BLaER1 (cell line): ENCODE measurements at regions not wholly inside any gene's neighbourhood (a gene's known extent, or its start where the extent isn't known, plus 50 kb on each side); places are given as distances from the start of the nearest gene placed in this dataset.

ENCODE experiments used
- H3K27ac ChIP-seq: shearing (Covaris generic); formaldehyde crosslinking; 2 replicates; pipeline ENCODE4 v1.8.1; 2022
- H3K27me3 ChIP-seq: shearing (Covaris generic); formaldehyde crosslinking; 2 replicates; pipeline ENCODE4 v1.8.1; 2022
- H3K36me3 ChIP-seq: shearing (Covaris generic); formaldehyde crosslinking; 2 replicates; pipeline ENCODE4 v1.8.1; 2022
- H3K4me1 ChIP-seq: shearing (Covaris generic); formaldehyde crosslinking; 2 replicates; pipeline ENCODE4 v1.8.1; 2022
- H3K4me2 ChIP-seq: shearing (Covaris generic); formaldehyde crosslinking; 2 replicates; pipeline ENCODE4 v1.8.1; 2022
- H3K4me3 ChIP-seq: shearing (Covaris generic); formaldehyde crosslinking; 2 replicates; pipeline ENCODE4 v1.8.1; 2022
- H3K9ac ChIP-seq: shearing (Covaris generic); formaldehyde crosslinking; 2 replicates; pipeline ENCODE4 v1.8.1; 2022
- H3K9me3 ChIP-seq: shearing (Covaris generic); formaldehyde crosslinking; 2 replicates; pipeline ENCODE4 v1.8.1; 2022
- H4K20me1 ChIP-seq: shearing (Covaris generic); formaldehyde crosslinking; 2 replicates; pipeline ENCODE4 v1.8.1; 2022
- Cebpa-rat ChIP-seq: shearing (Covaris generic); IDR thresholded peaks from 2 replicates; pipeline ENCODE4 v1.8.1; 2022

GRCh38 chr2:228282376-228282775, 100.9 kb upstream of the SPHKAP start:
- Histone ChIP-seq H3K9ac (no peak overlapping the region), H3K4me1 (no peaks in the 10 kb centered on the region), H3K27me3 (no peaks in the 10 kb centered on the region), H3K4me3 (no peak overlapping the region), H3K27ac (no peak overlapping the region), H3K9me3 (no peaks in the 10 kb centered on the region), H3K36me3 (no peaks in the 10 kb centered on the region), H4K20me1 (no peaks in the 10 kb centered on the region), H3K4me2 (no peak overlapping the region)
- TF ChIP-seq Cebpa-rat, result no peak

GRCh38 chr2:228273159-228273558, 91.7 kb upstream of the SPHKAP start:
- Histone ChIP-seq H3K4me1 (no peaks in the 10 kb centered on the region), H3K27me3 (no peaks in the 10 kb centered on the region), H3K4me2 (no peak overlapping the region), H4K20me1 (no peaks in the 10 kb centered on the region), H3K9me3 (no peaks in the 10 kb centered on the region), H3K36me3 (no peaks in the 10 kb centered on the region), H3K9ac (no peak overlapping the region), H3K4me3 (no peak overlapping the region), H3K27ac (no peak overlapping the region)
- TF ChIP-seq Cebpa-rat, result no peak

- Histone ChIP-seq H3K27ac (no peak overlapping the region), H3K4me3 (no peak overlapping the region), H3K4me2 (no peak overlapping the region), H3K27me3 (no peaks in the 10 kb centered on the region), H4K20me1 (no peaks in the 10 kb centered on the region), H3K36me3 (no peaks in the 10 kb centered on the region), H3K9ac (no peak overlapping the region), H3K9me3 (no peaks in the 10 kb centered on the region), H3K4me1 (no peaks in the 10 kb centered on the region)
- no peak for TF ChIP-seq Cebpa-rat
Observed at GRCh38 chr2:228269351-228269750, 87.9 kb upstream of the SPHKAP start.

GRCh38 chr2:228268756-228269155, 87.3 kb upstream of the SPHKAP start:
- Histone ChIP-seq H3K36me3 (no peaks in the 10 kb centered on the region), H3K9ac (no peak overlapping the region), H3K27me3 (no peaks in the 10 kb centered on the region), H4K20me1 (no peaks in the 10 kb centered on the region), H3K4me1 (no peaks in the 10 kb centered on the region), H3K9me3 (no peaks in the 10 kb centered on the region), H3K4me2 (no peak overlapping the region), H3K27ac (no peak overlapping the region), H3K4me3 (no peak overlapping the region)
- no peak for TF ChIP-seq Cebpa-rat

- H3K36me3 ChIP-seq, result no peaks in the 10 kb centered on the region
- H4K20me1 ChIP-seq, result no peaks in the 10 kb centered on the region
- no peak overlapping the region for H3K9ac ChIP-seq
- no peaks in the 10 kb centered on the region for H3K9me3 ChIP-seq
- no peak overlapping the region for H3K27ac ChIP-seq
- H3K4me3 ChIP-seq, result no peak overlapping the region
- no peaks in the 10 kb centered on the region for H3K27me3 ChIP-seq
- no peak for TF ChIP-seq Cebpa-rat
- no peaks in the 10 kb centered on the region for H3K4me1 ChIP-seq
- no peak overlapping the region for H3K4me2 ChIP-seq
Observed at GRCh38 chr2:228268301-228268700, 86.8 kb upstream of the SPHKAP start.

GRCh38 chr2:228263156-228263555, 81.7 kb upstream of the SPHKAP start:
- Histone ChIP-seq H3K4me1 (no peaks in the 10 kb centered on the region), H4K20me1 (no peaks in the 10 kb centered on the region), H3K4me3 (no peak overlapping the region), H3K27ac (no peak overlapping the region), H3K36me3 (no peaks in the 10 kb centered on the region), H3K9ac (no peak overlapping the region), H3K9me3 (no peaks in the 10 kb centered on the region), H3K27me3 (no peaks in the 10 kb centered on the region), H3K4me2 (no peak overlapping the region)
- TF ChIP-seq Cebpa-rat, result no peak

- no peaks in the 10 kb centered on the region for H3K27me3 ChIP-seq
- no peaks in the 10 kb centered on the region for H3K4me1 ChIP-seq
- H3K9ac ChIP-seq, result no peak overlapping the region
- H4K20me1 ChIP-seq, result no peaks in the 10 kb centered on the region
- no peak overlapping the region for H3K27ac ChIP-seq
- no peaks in the 10 kb centered on the region for H3K9me3 ChIP-seq
- H3K4me3 ChIP-seq, result no peak overlapping the region
- no peak overlapping the region for H3K4me2 ChIP-seq
- no peak for TF ChIP-seq Cebpa-rat
- no peaks in the 10 kb centered on the region for H3K36me3 ChIP-seq
Observed at GRCh38 chr2:228261546-228261945, 80.1 kb upstream of the SPHKAP start.

- TF ChIP-seq Cebpa-rat, result no peak
- H3K27me3 ChIP-seq, result no peaks in the 10 kb centered on the region
- no peak overlapping the region for H3K4me3 ChIP-seq
- H3K27ac ChIP-seq, result no peak overlapping the region
- no peaks in the 10 kb centered on the region for H3K9me3 ChIP-seq
- H3K4me2 ChIP-seq, result no peak overlapping the region
- no peak overlapping the region for H3K9ac ChIP-seq
- no peaks in the 10 kb centered on the region for H3K4me1 ChIP-seq
- H4K20me1 ChIP-seq, result no peaks in the 10 kb centered on the region
- H3K36me3 ChIP-seq, result no peaks in the 10 kb centered on the region
Observed at GRCh38 chr2:228257379-228257778, 75.9 kb upstream of the SPHKAP start.

GRCh38 chr2:228253752-228254151, 72.3 kb upstream of the SPHKAP start:
- no peak overlapping the region for H3K9ac ChIP-seq
- H4K20me1 ChIP-seq, result no peaks in the 10 kb centered on the region
- no peak overlapping the region for H3K4me2 ChIP-seq
- H3K27ac ChIP-seq, result no peak overlapping the region
- no peaks in the 10 kb centered on the region for H3K27me3 ChIP-seq
- H3K4me3 ChIP-seq, result no peak overlapping the region
- no peaks in the 10 kb centered on the region for H3K4me1 ChIP-seq
- H3K9me3 ChIP-seq, result no peaks in the 10 kb centered on the region
- TF ChIP-seq Cebpa-rat, result no peak
- no peaks in the 10 kb centered on the region for H3K36me3 ChIP-seq

GRCh38 chr2:228247335-228247734, 65.8 kb upstream of the SPHKAP start:
- H4K20me1 ChIP-seq, result no peaks in the 10 kb centered on the region
- no peak overlapping the region for H3K4me3 ChIP-seq
- H3K27me3 ChIP-seq, result no peaks in the 10 kb centered on the region
- H3K27ac ChIP-seq, result no peak overlapping the region
- no peaks in the 10 kb centered on the region for H3K36me3 ChIP-seq
- no peaks in the 10 kb centered on the region for H3K9me3 ChIP-seq
- no peak overlapping the region for H3K9ac ChIP-seq
- no peak overlapping the region for H3K4me2 ChIP-seq
- TF ChIP-seq Cebpa-rat, result no peak
- H3K4me1 ChIP-seq, result no peaks in the 10 kb centered on the region

- TF ChIP-seq Cebpa-rat, result no peak
- no peak overlapping the region for H3K4me2 ChIP-seq
- H4K20me1 ChIP-seq, result no peaks in the 10 kb centered on the region
- no peaks in the 10 kb centered on the region for H3K27me3 ChIP-seq
- H3K27ac ChIP-seq, result no peak overlapping the region
- no peaks in the 10 kb centered on the region for H3K4me1 ChIP-seq
- H3K9ac ChIP-seq, result no peak overlapping the region
- no peaks in the 10 kb centered on the region for H3K36me3 ChIP-seq
- H3K9me3 ChIP-seq, result no peaks in the 10 kb centered on the region
- H3K4me3 ChIP-seq, result no peak overlapping the region
Observed at GRCh38 chr2:228245601-228246000, 64.1 kb upstream of the SPHKAP start.
